Natural killer cell (primary cell): ENCODE measurements at regions not wholly inside any gene's neighbourhood (a gene's known extent, or its start where the extent isn't known, plus 50 kb on each side); places are given as distances from the start of the nearest gene placed in this dataset.

ENCODE experiments used
- ATAC-seq, 3 donors: fragments of 150-1000 bp in 2 of 3; fragments of 200-7000 bp in 1 of 3; cut with Tn5 transposase; 1 replicate in 1 of 3; 2 replicates in 2 of 3; pipeline ENCODE4 v1.10.0; 2021; ENCODE audit warnings: mild to moderate bottlenecking in 2 of 3, moderate library complexity in 2 of 3
- DNase-seq, 2 donors: peaks; one replicate each; pipeline versions ENCODE4 v3.0.0 to v3.0.0-alpha.2; 2013 to 2021; ENCODE audit warnings: mixed read lengths in 1 of 2
- H3K27ac ChIP-seq: one replicate; pipeline ENCODE4 v1.5.1; 2013; ENCODE audit warnings: mild to moderate bottlenecking, low read length
- H3K27me3 ChIP-seq: one replicate; pipeline ENCODE4 v1.6.1; 2013; ENCODE audit warnings: low read length; ENCODE audit not compliant: control insufficient read depth, insufficient read depth
- H3K36me3 ChIP-seq: one replicate; pipeline ENCODE4 v1.6.1; 2013; ENCODE audit warnings: low read length; ENCODE audit not compliant: control insufficient read depth, insufficient read depth
- H3K4me1 ChIP-seq: one replicate; pipeline ENCODE4 v1.6.1; 2013; ENCODE audit warnings: low read length; ENCODE audit not compliant: control insufficient read depth, insufficient read depth
- H3K4me3 ChIP-seq: one replicate; pipeline ENCODE4 v1.5.1; 2013; ENCODE audit warnings: low read length
- H3K9me3 ChIP-seq: one replicate; pipeline ENCODE4 v1.6.1; 2013; ENCODE audit warnings: low read length; ENCODE audit not compliant: control insufficient read depth, insufficient read depth
- H3K27ac Mint-ChIP-seq, 2 donors: one replicate each; pipeline ENCODE4 v1.8.0; 2022; ENCODE audit warnings: mild to moderate bottlenecking in 2 of 2, mixed read lengths in 2 of 2, moderate library complexity in 1 of 2
- H3K27me3 Mint-ChIP-seq, 2 donors: one replicate each; pipeline ENCODE4 v1.8.0; 2022; ENCODE audit warnings: low read depth in 2 of 2, mixed read lengths in 2 of 2
- H3K36me3 Mint-ChIP-seq: one replicate; pipeline ENCODE4 v1.8.0; 2022; ENCODE audit warnings: mixed read lengths
- H3K4me1 Mint-ChIP-seq, 2 donors: one replicate each; pipeline ENCODE4 v1.8.0; 2022; ENCODE audit warnings: mixed read lengths in 2 of 2
- H3K4me3 Mint-ChIP-seq: one replicate; pipeline ENCODE4 v1.8.0; 2022; ENCODE audit warnings: mild to moderate bottlenecking, moderate library complexity, mixed read lengths
- H3K9me3 Mint-ChIP-seq, 2 donors: one replicate each; pipeline ENCODE4 v1.8.0; 2022; ENCODE audit warnings: mixed read lengths in 2 of 2
- CTCF ChIP-seq: fragments of 200-600 bp; IDR thresholded peaks from one replicate; pipeline ENCODE4 v1.8.0; 2022; ENCODE audit warnings: antibody characterized with exemption
- WGBS: methylation state at CpG from one replicate; pipeline ENCODE4 v1.1.7; 2013; ENCODE audit warnings: missing lambda C conversion rate; ENCODE audit not compliant: insufficient coverage; 5-methylcytosine and 5-hydroxymethylcytosine counted together
- intact Hi-C: fragments of 100-400 bp; cut with micrococcal nuclease; formaldehyde crosslinking; loops from one replicate; pipeline ENCODE4 v1.14.2; 2022

- no peaks in the 10 kb centered on the region for H3K9me3 Mint-ChIP-seq
Observed at GRCh38 chr7:42345478-42346299, 108.7 kb upstream of the GLI3 start.

GRCh38 chr7:42344198-42344755 lies 107.3 kb upstream of the GLI3 start:
- ATAC-seq (no peak), DNase-seq (no peak)
- Histone ChIP-seq H3K4me3 (no peak overlapping the region), H3K9me3 (no peaks in the 10 kb centered on the region), H3K27ac (no peak overlapping the region), H3K4me1 (no peaks in the 10 kb centered on the region), H3K36me3 (no peaks in the 10 kb centered on the region), H3K27me3 (no peaks in the 10 kb centered on the region)
- no peak for TF ChIP-seq CTCF
- intact Hi-C loops: no loop called here
- H3K4me3 Mint-ChIP-seq: no peak overlapping the region
- no peaks in the 10 kb centered on the region for H3K9me3 Mint-ChIP-seq
- no peaks in the 10 kb centered on the region for H3K4me1 Mint-ChIP-seq
- WGBS: 67% methylated on average over 3 of the region's 3 CpGs
- H3K27me3 Mint-ChIP-seq: peaks cover 6 to 8% of the 10 kb centered on the region in 2 donors
- no peaks in the 10 kb centered on the region for H3K36me3 Mint-ChIP-seq
- H3K27ac Mint-ChIP-seq: no peak overlapping the region

More at GRCh38 chr7:42345478-42346299, 108.7 kb upstream of the GLI3 start:
- H3K27me3 ChIP-seq: no peaks in the 10 kb centered on the region
- no peak overlapping the region for H3K27ac ChIP-seq
- TF ChIP-seq CTCF: no peak
- no peaks in the 10 kb centered on the region for H3K4me1 ChIP-seq
- no peaks in the 10 kb centered on the region for H3K36me3 Mint-ChIP-seq
- intact Hi-C loops: no loop called here
- no peak overlapping the region for H3K27ac Mint-ChIP-seq
- no peaks in the 10 kb centered on the region for H3K4me1 Mint-ChIP-seq
- DNase-seq (no peak), ATAC-seq (no peak)
- H3K36me3 ChIP-seq: no peaks in the 10 kb centered on the region
- no CpG with 5 or more reads among the region's 1 CpG for WGBS
- no peaks in the 10 kb centered on the region for H3K9me3 ChIP-seq
- H3K4me3 Mint-ChIP-seq: no peak overlapping the region
- H3K27me3 Mint-ChIP-seq: peaks cover 6 to 8% of the 10 kb centered on the region in 2 donors
- H3K4me3 ChIP-seq: no peak overlapping the region

GRCh38 chr7:42342381-42342780 lies 105.4 kb upstream of the GLI3 start:
- Histone ChIP-seq H3K4me1 (no peaks in the 10 kb centered on the region), H3K4me3 (no peak overlapping the region), H3K36me3 (no peaks in the 10 kb centered on the region), H3K27me3 (no peaks in the 10 kb centered on the region), H3K9me3 (no peaks in the 10 kb centered on the region), H3K27ac (no peak overlapping the region)
- TF ChIP-seq CTCF: no peak
- ATAC-seq (no peak), DNase-seq (no peak)
- WGBS: 88% methylated on average over 3 of the region's 3 CpGs
- no peaks in the 10 kb centered on the region for H3K9me3 Mint-ChIP-seq
- no peaks in the 10 kb centered on the region for H3K4me1 Mint-ChIP-seq
- H3K27me3 Mint-ChIP-seq: peaks cover 6 to 8% of the 10 kb centered on the region in 2 donors
- no peaks in the 10 kb centered on the region for H3K36me3 Mint-ChIP-seq
- no peak overlapping the region for H3K4me3 Mint-ChIP-seq
- intact Hi-C loops: no loop called here
- H3K27ac Mint-ChIP-seq: no peak overlapping the region
